HEK293 (cell line): ENCODE measurements at regions not wholly inside any gene's neighbourhood (a gene's known extent, or its start where the extent isn't known, plus 50 kb on each side); places are given as distances from the start of the nearest gene placed in this dataset.

Experiments used
- CTCF ChIA-PET: fragments of 350-600 bp; formaldehyde crosslinking; extraction: SDS; loops from one replicate; lab custom pipeline; 2021; ENCODE audit warnings: antibody characterized with exemption; lab: Yijun Ruan, JAX
- POLR2A ChIA-PET: fragments of 300-600 bp; formaldehyde crosslinking; extraction: SDS; loops from one replicate; lab custom pipeline; 2020; ENCODE audit warnings: antibody characterized with exemption, inconsistent platforms; lab: Yijun Ruan, JAX
- H3K27ac ChIP-seq: fragments of 200-500 bp; sonication (Bioruptor generic); 2 replicates; pipeline ENCODE4 v1.5.1; 2014; ENCODE audit warnings: low read depth, low read length, control low read depth, inconsistent platforms; ENCODE audit errors: extremely low read depth
- H3K36me3 ChIP-seq, 2 experiments: fragments of 200-500 bp in 1 of 2; sonication (Bioruptor generic) in 1 of 2; 1 replicate in 1 of 2; 2 replicates in 1 of 2; pipeline ENCODE4 v1.5.1; 2014 to 2017; ENCODE audit warnings: inconsistent platforms in 2 of 2, low read length in 2 of 2; ENCODE audit not compliant: control insufficient read depth in 2 of 2, insufficient read depth in 1 of 2
- H3K4me1 ChIP-seq: fragments of 200-500 bp; sonication (Bioruptor generic); 2 replicates; pipeline ENCODE4 v1.5.1; 2014; ENCODE audit warnings: mild to moderate bottlenecking, low read length, inconsistent platforms; ENCODE audit not compliant: control insufficient read depth, insufficient read depth
- H3K4me3 ChIP-seq: 2 replicates; pipeline ENCODE4 v1.5.1; 2011; ENCODE audit warnings: low read depth, mild to moderate bottlenecking, control low read depth, low read length, moderate library complexity
- H3K9me3 ChIP-seq: fragments of 200-500 bp; sonication (Bioruptor generic); 2 replicates; pipeline ENCODE4 v1.5.1; 2014; ENCODE audit warnings: low read depth, low read length, inconsistent platforms; ENCODE audit not compliant: control insufficient read depth, insufficient read depth
- BCL11B ChIP-seq: fragments of 450-650 bp; formaldehyde crosslinking; IDR thresholded peaks from 2 replicates; pipeline ENCODE4 v1.5.1; 2016; ENCODE audit warnings: low read depth, missing biosample characterization, missing genetic modification characterization
- GFI1B ChIP-seq: fragments of 450-650 bp; formaldehyde crosslinking; IDR thresholded peaks from 2 replicates; pipeline ENCODE4 v1.5.1; 2016; ENCODE audit warnings: missing biosample characterization, missing genetic modification characterization
- HIC1 ChIP-seq: fragments of 450-650 bp; formaldehyde crosslinking; IDR thresholded peaks from 2 replicates; pipeline ENCODE4 v1.5.1; 2016; ENCODE audit warnings: missing biosample characterization, missing genetic modification characterization
- PBX3 ChIP-seq: sonication (generic); formaldehyde crosslinking; IDR thresholded peaks from 2 replicates; pipeline ENCODE4 v1.8.1; 2022; ENCODE audit warnings: mild to moderate bottlenecking, moderate library complexity, missing genetic modification reagents
- PRDM6 ChIP-seq: fragments of 450-650 bp; formaldehyde crosslinking; IDR thresholded peaks from 2 replicates; pipeline ENCODE4 v1.5.1; 2017; ENCODE audit warnings: missing biosample characterization, missing genetic modification characterization
- SALL2 ChIP-seq: fragments of 450-650 bp; formaldehyde crosslinking; IDR thresholded peaks from 2 replicates; pipeline ENCODE4 v1.5.0; 2017; ENCODE audit warnings: missing biosample characterization, mild to moderate bottlenecking, missing genetic modification characterization, borderline replicate concordance
- ZBTB17 ChIP-seq: fragments of 450-650 bp; formaldehyde crosslinking; IDR thresholded peaks from 2 replicates; pipeline ENCODE4 v1.5.1; 2016; ENCODE audit warnings: missing biosample characterization, missing genetic modification characterization
- ZBTB49 ChIP-seq: fragments of 450-650 bp; formaldehyde crosslinking; IDR thresholded peaks from 2 replicates; pipeline ENCODE4 v1.5.1; 2016; ENCODE audit warnings: missing biosample characterization, missing genetic modification characterization, low read depth
- ZBTB7A ChIP-seq: fragments of 450-650 bp; formaldehyde crosslinking; IDR thresholded peaks from 2 replicates; pipeline ENCODE4 v1.5.1; 2016; ENCODE audit warnings: low read depth, missing biosample characterization, missing genetic modification characterization
- ZFHX2 ChIP-seq: fragments of 450-650 bp; formaldehyde crosslinking; conservative IDR thresholded peaks from 2 replicates; pipeline ENCODE4 v1.5.1; 2016; ENCODE audit warnings: missing biosample characterization, missing genetic modification characterization
- ZFP3 ChIP-seq: fragments of 450-650 bp; formaldehyde crosslinking; IDR thresholded peaks from 2 replicates; pipeline ENCODE4 v1.5.1; 2016; ENCODE audit warnings: low read depth, missing biosample characterization, missing genetic modification characterization
- ZNF138 ChIP-seq: fragments of 450-650 bp; formaldehyde crosslinking; IDR thresholded peaks from 2 replicates; pipeline ENCODE4 v1.5.1; 2016; ENCODE audit warnings: missing biosample characterization, missing genetic modification characterization, borderline replicate concordance
- ZNF184 ChIP-seq: fragments of 450-650 bp; IDR thresholded peaks from 2 replicates; pipeline ENCODE4 v1.5.1; 2018; ENCODE audit warnings: missing biosample characterization, mild to moderate bottlenecking, missing genetic modification characterization
- ZNF202 ChIP-seq: fragments of 450-650 bp; formaldehyde crosslinking; IDR thresholded peaks from 2 replicates; pipeline ENCODE4 v1.5.1; 2016; ENCODE audit warnings: missing biosample characterization, missing genetic modification characterization, borderline replicate concordance
- ZNF24 ChIP-seq: fragments of 450-650 bp; formaldehyde crosslinking; IDR thresholded peaks from 2 replicates; pipeline ENCODE4 v1.5.1; 2016; ENCODE audit warnings: missing biosample characterization, missing genetic modification characterization
- ZNF404 ChIP-seq: fragments of 450-650 bp; formaldehyde crosslinking; IDR thresholded peaks from 2 replicates; pipeline ENCODE4 v1.5.1; 2017; ENCODE audit warnings: missing biosample characterization, missing genetic modification characterization
- ZNF48 ChIP-seq: fragments of 450-650 bp; formaldehyde crosslinking; IDR thresholded peaks from 2 replicates; pipeline ENCODE4 v1.5.1; 2016; ENCODE audit warnings: missing biosample characterization, missing genetic modification characterization
- ZNF544 ChIP-seq: fragments of 450-650 bp; formaldehyde crosslinking; IDR thresholded peaks from 2 replicates; pipeline ENCODE4 v1.5.0; 2017; ENCODE audit warnings: missing biosample characterization, missing genetic modification characterization
- ZNF549 ChIP-seq: fragments of 450-650 bp; IDR thresholded peaks from 2 replicates; pipeline ENCODE4 v1.5.1; 2018; ENCODE audit warnings: missing biosample characterization, missing genetic modification characterization, mild to moderate bottlenecking, inconsistent platforms, moderate library complexity
- ZNF596 ChIP-seq: fragments of 450-650 bp; IDR thresholded peaks from 2 replicates; pipeline ENCODE4 v1.5.0; 2018; ENCODE audit warnings: missing biosample characterization, mild to moderate bottlenecking, missing genetic modification characterization, moderate library complexity
- ZNF664 ChIP-seq: fragments of 450-650 bp; formaldehyde crosslinking; IDR thresholded peaks from 2 replicates; pipeline ENCODE4 v1.5.1; 2016; ENCODE audit warnings: missing biosample characterization, missing genetic modification characterization
- ZNF785 ChIP-seq: fragments of 450-650 bp; formaldehyde crosslinking; IDR thresholded peaks from 2 replicates; pipeline ENCODE4 v1.5.1; 2016; ENCODE audit warnings: missing biosample characterization, missing genetic modification characterization
- ZSCAN23 ChIP-seq: fragments of 450-650 bp; formaldehyde crosslinking; IDR thresholded peaks from 2 replicates; pipeline ENCODE4 v1.5.1; 2016; ENCODE audit warnings: missing biosample characterization, missing genetic modification characterization
- TF ChIP-seq, protein P1 (sequence below): fragments of 450-650 bp; formaldehyde crosslinking; IDR thresholded peaks from 2 replicates; pipeline ENCODE4 v1.5.1; 2016; ENCODE audit warnings: missing biosample characterization, missing genetic modification characterization

DNA sequence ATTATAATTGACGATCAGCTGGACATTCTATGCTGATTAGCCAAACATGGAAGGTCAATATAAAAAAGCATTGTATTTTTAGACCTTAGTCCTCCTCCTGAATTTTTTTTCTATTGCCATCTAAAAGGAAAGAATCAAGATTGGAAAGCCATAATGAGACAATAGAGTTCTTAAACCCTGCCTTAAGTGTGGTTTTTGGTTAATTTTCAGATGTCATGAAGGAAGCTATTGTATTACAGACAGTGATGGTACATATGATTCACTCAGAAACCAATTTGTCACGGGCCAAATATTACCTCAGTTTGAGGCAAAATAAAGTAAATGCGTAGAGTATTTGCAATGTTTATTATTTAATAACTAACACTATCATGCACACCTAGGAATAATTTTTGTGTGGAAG lies 1164.0 kb upstream of the RAG2 start (continued):
- TF ChIP-seq GFI1B (tag by site-specific recombination) (no peak), ZNF544 (tag by site-specific recombination) (no peak), ZNF138 (tag by site-specific recombination) (no peak), PBX3 (CRISPR knock-in tag) (no peak), ZNF184 (tag by site-specific recombination) (no peak)

GRCh38 chr11:37755521-37755920 lies 1157.5 kb upstream of the RAG2 start:
- H3K4me3 ChIP-seq, result no peak overlapping the region
- POLR2A ChIA-PET, result no interaction called here
- no peaks in the 10 kb centered on the region for H3K9me3 ChIP-seq
- CTCF ChIA-PET, result no interaction called here
- TF ChIP-seq ZNF24 (tag by site-specific recombination), result no peak
- TF ChIP-seq BCL11B (tag by site-specific recombination), result no peak
- TF ChIP-seq ZSCAN23 (tag by site-specific recombination), result no peak
- TF ChIP-seq HIC1 (tag by site-specific recombination), result no peak
- TF ChIP-seq ZNF48, result no peak
- TF ChIP-seq ZBTB7A (tag by site-specific recombination), result no peak
- TF ChIP-seq PRDM6, result no peak
- no peak for TF ChIP-seq ZNF785 (tag by site-specific recombination)
- no peak for TF ChIP-seq ZNF404
- TF ChIP-seq SALL2 (tag by site-specific recombination), result no peak
- no peak for TF ChIP-seq ZBTB17
- TF ChIP-seq ZNF549 (tag by site-specific recombination), result no peak
- TF ChIP-seq ZBTB49 (tag by site-specific recombination), result no peak
- no peaks in the 10 kb centered on the region for H3K36me3 ChIP-seq
- H3K27ac ChIP-seq, result no peak overlapping the region
- H3K4me1 ChIP-seq, result no peaks in the 10 kb centered on the region

DNA sequence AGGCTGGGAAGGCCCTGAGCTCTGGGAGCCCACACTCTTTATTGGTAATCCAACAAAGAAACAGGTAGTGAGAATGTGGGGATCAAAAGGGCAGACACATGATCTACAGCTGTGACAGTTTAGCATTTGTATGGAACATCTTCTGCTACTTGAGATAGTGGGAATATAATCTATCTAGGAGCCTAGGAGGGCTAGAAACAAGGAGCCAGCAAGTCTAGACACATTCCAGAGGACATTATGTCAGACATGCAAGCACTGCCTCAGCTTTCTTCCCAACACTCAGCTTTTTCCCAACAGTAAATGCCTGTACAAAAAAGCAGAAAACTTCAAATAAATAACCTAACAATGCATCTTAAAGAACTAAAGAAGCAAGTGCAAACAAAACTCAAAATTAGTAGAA lies 1150.6 kb upstream of the RAG2 start:
- Histone ChIP-seq H3K27ac (no peak overlapping the region), H3K4me3 (no peak overlapping the region), H3K36me3 (no peaks in the 10 kb centered on the region), H3K9me3 (no peaks in the 10 kb centered on the region), H3K4me1 (no peaks in the 10 kb centered on the region)
- ChIA-PET CTCF (no interaction called here), POLR2A (no interaction called here)
- TF ChIP-seq ZFHX2 (tag by site-specific recombination) (no peak), ZNF596 (tag by site-specific recombination) (no peak), ZNF202 (no peak), ZFP3 (tag by site-specific recombination) (no peak), ZNF664 (tag by site-specific recombination) (no peak)
- TF ChIP-seq, protein P1, sequence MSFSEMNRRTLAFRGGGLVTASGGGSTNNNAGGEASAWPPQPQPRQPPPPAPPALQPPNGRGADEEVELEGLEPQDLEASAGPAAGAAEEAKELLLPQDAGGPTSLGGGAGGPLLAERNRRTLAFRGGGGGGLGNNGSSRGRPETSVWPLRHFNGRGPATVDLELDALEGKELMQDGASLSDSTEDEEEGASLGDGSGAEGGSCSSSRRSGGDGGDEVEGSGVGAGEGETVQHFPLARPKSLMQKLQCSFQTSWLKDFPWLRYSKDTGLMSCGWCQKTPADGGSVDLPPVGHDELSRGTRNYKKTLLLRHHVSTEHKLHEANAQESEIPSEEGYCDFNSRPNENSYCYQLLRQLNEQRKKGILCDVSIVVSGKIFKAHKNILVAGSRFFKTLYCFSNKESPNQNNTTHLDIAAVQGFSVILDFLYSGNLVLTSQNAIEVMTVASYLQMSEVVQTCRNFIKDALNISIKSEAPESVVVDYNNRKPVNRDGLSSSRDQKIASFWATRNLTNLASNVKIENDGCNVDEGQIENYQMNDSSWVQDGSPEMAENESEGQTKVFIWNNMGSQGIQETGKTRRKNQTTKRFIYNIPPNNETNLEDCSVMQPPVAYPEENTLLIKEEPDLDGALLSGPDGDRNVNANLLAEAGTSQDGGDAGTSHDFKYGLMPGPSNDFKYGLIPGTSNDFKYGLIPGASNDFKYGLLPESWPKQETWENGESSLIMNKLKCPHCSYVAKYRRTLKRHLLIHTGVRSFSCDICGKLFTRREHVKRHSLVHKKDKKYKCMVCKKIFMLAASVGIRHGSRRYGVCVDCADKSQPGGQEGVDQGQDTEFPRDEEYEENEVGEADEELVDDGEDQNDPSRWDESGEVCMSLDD (tag by site-specific recombination), result no peak
